HepG2 (cell line): ENCODE measurements at regions not wholly inside any gene's neighbourhood (a gene's known extent, or its start where the extent isn't known, plus 50 kb on each side); places are given as distances from the start of the nearest gene placed in this dataset.

Experiments
- ATAC-seq: fragments of 200-7000 bp; cut with Tn5 transposase; 3 replicates; pipeline ENCODE4 v1.9.1; 2020; ENCODE audit warnings: mild to moderate bottlenecking, moderate library complexity
- BruUV-seq: library from RNA; stranded (reverse); fragments of 400-500 nt; replicated peaks from 2 replicates; lab custom pipeline; 2021; lab: Mats Ljungman, UMichigan
- CTCF ChIA-PET: fragments of 300-600 bp; formaldehyde crosslinking; extraction: SDS; loops from one replicate; lab custom pipeline; 2021; ENCODE audit warnings: low total read pairs, inconsistent platforms, low intra/inter-chr PET ratio; lab: Yijun Ruan, JAX
- POLR2A ChIA-PET: fragments of 350-600 bp; sonication (Branson Sonifier 250); formaldehyde crosslinking; loops from one replicate; lab custom pipeline; 2020; ENCODE audit warnings: antibody characterized with exemption, inconsistent platforms; lab: Yijun Ruan, JAX
- DNase-seq: peaks from one replicate; pipeline ENCODE4 v3.0.0-alpha.2; 2015; ENCODE audit warnings: low spot score
- FAIRE-seq: peaks from 3 replicates; lab custom pipeline; 2011; peaks lifted over from hg19 to GRCh38; lab: Jason Lieb, UNC
- H2AFZ ChIP-seq: one replicate; pipeline ENCODE4 v1.6.1; 2011; ENCODE audit warnings: low read length, inconsistent platforms
- H3K27ac ChIP-seq: fragments of 300-600 bp; 3 replicates; pipeline ENCODE4 v1.8.0; 2011; ENCODE audit warnings: mixed run types, mild to moderate bottlenecking, mixed read lengths, low read length, inconsistent platforms; ENCODE audit not compliant: insufficient read depth; ENCODE audit errors: extremely low read length
- H3K27me3 ChIP-seq, 2 experiments: fragments of 200-600 bp in 1 of 2; 2 replicates in 1 of 2; 3 replicates in 1 of 2; pipeline versions ENCODE4 v1.6.0 to v1.8.0; 2011; ENCODE audit warnings: low read length in 2 of 2, mild to moderate bottlenecking in 2 of 2, moderate library complexity in 2 of 2, inconsistent platforms in 1 of 2; ENCODE audit not compliant: insufficient read depth in 2 of 2, control insufficient read depth in 1 of 2
- H3K36me3 ChIP-seq, 2 experiments: fragments of 200-600 bp in 1 of 2; replicated peaks in 1 of 2; 2 replicates in 1 of 2; 3 replicates in 1 of 2; pipeline versions ENCODE4 v1.5.1 to v1.8.0; 2011; ENCODE audit warnings: low read length in 2 of 2, inconsistent platforms in 1 of 2; ENCODE audit not compliant: insufficient read depth in 2 of 2, control insufficient read depth in 1 of 2
- H3K4me1 ChIP-seq: 2 replicates; pipeline ENCODE4 v1.5.1; 2012; ENCODE audit warnings: low read length, inconsistent platforms; ENCODE audit not compliant: insufficient read depth
- H3K4me2 ChIP-seq: 2 replicates; pipeline ENCODE4 v1.6.0; 2011; ENCODE audit warnings: low read depth, low read length, inconsistent platforms
- H3K4me3 ChIP-seq, 3 experiments: fragments of 200-600 bp in 1 of 3; sonication (generic), shearing (Covaris generic) in 1 of 3; replicated peaks in 1 of 3; 2 replicates each; pipeline ENCODE4 v1.5.1; 2011 to 2016; ENCODE audit warnings: low read length in 3 of 3, inconsistent platforms in 2 of 3, low read depth in 2 of 3, mild to moderate bottlenecking in 2 of 3, control low read depth in 1 of 3, mixed read lengths in 1 of 3; ENCODE audit not compliant: insufficient read depth in 1 of 3
- H3K79me2 ChIP-seq: one replicate; pipeline ENCODE4 v1.6.1; 2011; ENCODE audit warnings: low read length, inconsistent platforms; ENCODE audit not compliant: insufficient read depth
- H3K9ac ChIP-seq: 2 replicates; pipeline ENCODE4 v1.6.0; 2011; ENCODE audit warnings: mild to moderate bottlenecking, low read depth, low read length, inconsistent platforms; ENCODE audit not compliant: insufficient read depth
- H3K9me3 ChIP-seq: 2 replicates; pipeline ENCODE4 v1.5.1; 2012; ENCODE audit warnings: mild to moderate bottlenecking, low read length
- H4K20me1 ChIP-seq: 2 replicates; pipeline ENCODE4 v1.6.0; 2011; ENCODE audit warnings: inconsistent platforms, mild to moderate bottlenecking, low read length, moderate library complexity; ENCODE audit not compliant: insufficient read depth
- CSRNP2 ChIP-seq: sonication (generic); formaldehyde crosslinking; conservative IDR thresholded peaks from 2 replicates; pipeline ENCODE4 v1.8.0; 2022; ENCODE audit warnings: low read depth, missing genetic modification reagents
- POLR2G ChIP-seq: fragments of 200-400 bp; formaldehyde crosslinking; IDR thresholded peaks from 2 replicates; pipeline ENCODE4 v1.6.1; 2018; ENCODE audit warnings: mild to moderate bottlenecking, low read depth, low read length, moderate library complexity
- RNF219 ChIP-seq: sonication (generic); formaldehyde crosslinking; IDR thresholded peaks from 2 replicates; pipeline ENCODE4 v1.5.0; 2020; ENCODE audit warnings: mild to moderate bottlenecking, missing genetic modification reagents
- TARDBP ChIP-seq: sonication (generic); formaldehyde crosslinking; IDR thresholded peaks from 2 replicates; pipeline ENCODE4 v1.8.0; 2022; ENCODE audit warnings: mild to moderate bottlenecking, missing genetic modification reagents
- TCF7L2 ChIP-seq: IDR thresholded peaks from 2 replicates; pipeline ENCODE4 v1.6.1; 2011; ENCODE audit warnings: mild to moderate bottlenecking, low read depth, low read length, moderate library complexity
- ZGPAT ChIP-seq: IDR thresholded peaks from 2 replicates; pipeline ENCODE4 v1.6.1; 2016; ENCODE audit warnings: mild to moderate bottlenecking
- ZNF614 ChIP-seq: IDR thresholded peaks from 2 replicates; pipeline ENCODE4 v1.6.1; 2018; ENCODE audit warnings: missing biosample characterization, missing genetic modification reagents, inconsistent platforms, borderline replicate concordance
- in situ Hi-C: cut with HindIII; loops from 2 replicates; pipeline ENCODE4 v1.10.0; 2017; ENCODE audit warnings: low pct_unique_long_range_greater_than_20kb; ENCODE audit not compliant: extremely low pct_ligation_motif_present
- intact Hi-C: fragments of 100-400 bp; cut with micrococcal nuclease; formaldehyde crosslinking; loops from one replicate; pipeline ENCODE4 v1.10.0; 2022; ENCODE audit not compliant: unreplicated experiment

GRCh38 chr11:27596388-27596787, 89.8 kb upstream of the LIN7C start (continued):
- TF ChIP-seq ZGPAT (no peak), TCF7L2 (no peak)
- TF ChIP-seq, all 625 proteins: peak for 0

GRCh38 chr11:27592098-27592780, 85.7 kb upstream of the LIN7C start:
- H3K27me3 ChIP-seq: no peaks in the 10 kb centered on the region
- H3K4me2 ChIP-seq: no peak overlapping the region
- no peaks in the 10 kb centered on the region for H3K79me2 ChIP-seq
- ATAC-seq (no peak), FAIRE-seq (no peak), DNase-seq (no peak)
- H4K20me1 ChIP-seq: no peaks in the 10 kb centered on the region
- TF ChIP-seq CSRNP2 (CRISPR knock-in tag): no peak
- TF ChIP-seq POLR2G: no peak
- no peak for TF ChIP-seq RNF219 (CRISPR knock-in tag)
- no peak for TF ChIP-seq TARDBP (CRISPR knock-in tag)
- no peak for TF ChIP-seq ZNF614 (CRISPR knock-in tag)
- no peaks in the 10 kb centered on the region for H3K4me1 ChIP-seq
- H3K27ac ChIP-seq: no peak overlapping the region
- intact Hi-C loops (no loop called here), in situ Hi-C loops (no loop called here)
- no peaks in the 10 kb centered on the region for H3K36me3 ChIP-seq
- CTCF ChIA-PET: no interaction called here
- POLR2A ChIA-PET: no interaction called here
- H3K9ac ChIP-seq: no peak overlapping the region
- no peak overlapping the region for H2AFZ ChIP-seq
- no TSS peak for BruUV-seq
- H3K9me3 ChIP-seq: no peaks in the 10 kb centered on the region
- no peak overlapping the region for H3K4me3 ChIP-seq
